Right renal cortex interstitium (tissue), 3 donors: ENCODE measurements at regions not wholly inside any gene's neighbourhood (a gene's known extent, or its start where the extent isn't known, plus 50 kb on each side); places are given as distances from the start of the nearest gene placed in this dataset.

ENCODE experiments used
- DNase-seq, 3 donors: peaks; one replicate each; pipeline ENCODE4 v3.0.0-alpha.2; 2013; ENCODE audit warnings: low read depth in 3 of 3, low spot score in 2 of 3

DNA sequence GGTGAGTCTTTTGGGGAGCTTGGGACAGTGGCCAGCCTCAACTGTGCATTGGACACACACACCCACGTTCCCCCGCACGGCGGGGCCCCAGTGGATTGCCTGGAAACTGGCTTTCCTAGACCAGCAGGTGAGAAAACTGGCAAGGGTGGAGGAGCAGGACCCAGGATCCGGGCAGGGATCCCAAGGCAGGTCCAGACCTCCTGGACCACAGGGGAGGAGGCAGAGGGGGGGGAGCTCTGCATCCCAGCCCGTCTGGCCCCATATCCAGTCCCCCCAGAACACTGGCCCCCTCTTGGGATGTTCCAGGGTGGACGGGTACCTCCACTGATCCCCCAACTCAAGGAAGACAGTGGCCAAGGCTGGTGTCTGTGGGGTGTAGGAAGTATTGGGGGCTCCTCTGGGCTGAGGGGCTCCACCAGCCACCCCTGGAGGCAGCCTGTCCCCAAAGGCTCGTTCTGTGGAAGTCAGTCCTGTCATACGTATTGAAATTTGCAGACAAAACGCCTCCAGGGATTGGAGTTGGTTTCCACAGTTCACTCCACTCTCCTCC, 89.3 kb upstream of the LINC01488 start:
- no peak for DNase-seq

DNA sequence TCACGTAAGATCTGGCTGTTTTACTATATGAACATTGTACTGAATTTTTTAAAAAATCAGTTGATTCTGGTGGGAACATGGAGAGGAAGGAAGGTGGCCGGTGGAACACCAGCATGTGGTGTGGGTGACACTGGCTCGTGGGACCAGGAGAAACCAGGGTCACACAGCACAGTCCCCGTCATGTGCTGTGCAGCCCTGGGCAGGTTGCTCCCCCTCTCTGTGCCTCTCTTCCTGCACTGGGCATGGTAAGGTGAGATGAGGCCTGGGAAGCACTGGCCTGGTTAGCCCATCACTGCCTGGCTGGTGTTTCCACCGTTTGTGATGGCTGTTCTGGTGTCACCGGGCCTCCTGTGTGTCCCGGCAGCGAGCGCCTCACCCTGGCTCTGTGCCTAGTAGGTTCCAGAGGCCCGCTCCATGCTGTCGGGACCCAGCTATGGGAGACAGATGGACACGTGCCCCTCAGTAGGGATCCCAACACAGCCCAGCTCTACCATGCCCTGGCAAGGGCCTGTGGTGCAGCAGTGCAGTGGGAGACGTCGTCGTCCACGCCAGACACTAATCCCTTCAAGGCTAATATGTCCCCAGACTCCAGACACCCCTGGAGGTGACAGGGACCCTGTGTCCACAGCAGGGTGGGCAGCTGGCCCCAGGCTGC, 88.2 kb upstream of the LINC01488 start:
- no peak for DNase-seq

DNA sequence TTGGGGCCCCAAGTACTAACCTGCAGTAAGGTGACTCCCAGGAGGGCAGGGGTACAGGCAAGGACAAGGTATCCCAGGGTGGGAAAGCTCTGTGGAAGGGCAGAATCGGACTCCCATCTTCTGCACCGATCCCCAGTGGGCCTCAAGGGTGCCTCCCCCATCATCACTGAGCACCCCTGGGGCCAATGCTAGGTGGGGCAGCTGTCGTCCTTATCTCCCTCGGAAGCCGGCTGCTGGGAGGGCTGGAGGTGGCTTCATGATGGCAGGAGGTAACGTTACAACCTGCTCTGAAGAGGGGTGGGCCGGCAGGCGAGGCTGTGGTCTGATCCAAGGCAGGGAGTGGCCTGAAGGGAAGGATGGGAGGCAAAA, 87.6 kb upstream of the LINC01488 start:
- no peak for DNase-seq

GRCh38 chr11:69394234-69394868, 87.1 kb upstream of the LINC01488 start:
- no peak for DNase-seq

DNA sequence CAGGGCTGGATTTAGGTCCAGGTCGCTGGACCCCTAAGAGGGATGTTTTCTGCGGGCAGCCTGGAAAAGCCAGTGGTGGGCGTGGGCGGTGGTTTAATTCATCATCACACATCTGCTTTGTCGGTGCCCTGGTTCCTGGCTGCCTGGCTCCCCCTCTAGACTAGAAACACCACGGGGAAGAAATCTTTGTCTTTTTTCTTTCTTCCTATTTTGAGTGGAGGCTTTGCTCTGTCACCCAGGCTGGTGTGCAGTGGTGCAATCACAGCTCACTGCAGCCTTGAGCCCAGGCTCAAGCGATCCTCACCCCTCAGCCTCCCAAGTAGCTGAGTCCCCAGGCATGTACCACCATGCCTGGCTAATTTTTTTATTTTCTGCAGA, 86.6 kb upstream of the LINC01488 start:
- DNase-seq: no peak

DNA sequence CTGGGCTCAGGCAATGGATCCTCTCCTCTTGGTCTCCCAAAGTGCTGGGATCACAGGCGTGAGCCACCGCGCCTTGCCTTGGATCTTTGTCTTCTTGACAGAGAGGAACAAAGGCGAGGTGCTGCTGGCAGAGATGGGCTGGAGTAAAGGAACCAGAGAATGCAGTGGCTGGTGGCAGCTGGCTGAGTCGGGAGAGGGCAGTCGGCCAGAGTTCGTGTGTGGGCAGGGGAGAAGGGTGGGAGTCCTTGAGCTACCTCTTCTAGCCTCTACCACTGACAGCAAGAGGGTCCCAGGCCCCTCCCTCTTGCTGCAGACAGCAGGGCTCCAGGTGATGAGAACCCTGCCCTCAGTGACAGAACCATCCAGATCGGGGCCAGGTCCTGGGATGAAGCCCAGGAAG, 86.2 kb upstream of the LINC01488 start:
- no peak for DNase-seq

- no peak for DNase-seq
Measured at GRCh38 chr11:69396051-69396947, 85.2 kb upstream of the LINC01488 start.

GRCh38 chr11:69396948-69397307, 84.5 kb upstream of the LINC01488 start:
- no peak for DNase-seq

DNA sequence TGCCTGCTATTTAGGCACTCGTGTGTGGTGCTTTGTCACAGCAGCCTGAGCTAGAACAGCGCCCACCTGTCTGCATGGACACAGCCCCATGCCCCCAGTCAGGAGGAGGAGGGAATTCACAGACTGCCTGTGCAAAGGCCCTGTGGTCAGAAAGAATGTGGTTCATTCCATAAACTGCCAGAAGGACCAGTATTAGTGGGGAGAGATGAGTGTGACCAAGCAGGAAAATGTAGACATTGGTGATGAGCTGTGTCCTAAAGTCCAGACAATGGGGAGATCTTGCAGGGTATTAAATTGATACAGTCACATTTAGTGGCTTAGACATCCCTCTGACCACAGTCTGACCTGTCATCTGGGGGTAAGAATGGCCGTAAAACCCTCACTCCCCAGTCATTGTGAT, 83.7 kb upstream of the LINC01488 start:
- DNase-seq: no peak

- no peak for DNase-seq
Measured at GRCh38 chr11:69398529-69399492, 82.7 kb upstream of the LINC01488 start.

DNA sequence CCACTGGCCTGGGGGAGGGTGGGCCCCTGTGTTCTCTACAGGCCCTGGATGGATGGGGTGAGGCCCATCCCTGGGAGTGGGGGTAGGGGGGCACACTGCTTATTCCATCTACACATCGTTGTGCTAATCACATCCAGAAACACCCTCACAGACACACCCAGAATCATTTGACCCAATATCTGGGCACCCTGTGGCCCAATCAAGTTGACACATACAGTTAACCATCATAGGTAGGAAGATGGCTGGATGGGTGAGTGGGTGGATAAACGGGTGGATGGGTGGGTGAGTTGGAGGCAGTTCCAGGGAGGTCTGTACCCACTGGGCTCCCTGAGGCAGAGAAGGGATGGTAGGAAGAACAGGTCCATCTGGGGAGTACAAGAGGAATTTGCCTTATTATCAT, 81.3 kb upstream of the LINC01488 start:
- DNase-seq: no peak

GRCh38 chr11:69400771-69401590, 80.5 kb upstream of the LINC01488 start:
- DNase-seq: no peak

GRCh38 chr11:69401715-69402114, 79.7 kb upstream of the LINC01488 start:
- no peak for DNase-seq

DNA sequence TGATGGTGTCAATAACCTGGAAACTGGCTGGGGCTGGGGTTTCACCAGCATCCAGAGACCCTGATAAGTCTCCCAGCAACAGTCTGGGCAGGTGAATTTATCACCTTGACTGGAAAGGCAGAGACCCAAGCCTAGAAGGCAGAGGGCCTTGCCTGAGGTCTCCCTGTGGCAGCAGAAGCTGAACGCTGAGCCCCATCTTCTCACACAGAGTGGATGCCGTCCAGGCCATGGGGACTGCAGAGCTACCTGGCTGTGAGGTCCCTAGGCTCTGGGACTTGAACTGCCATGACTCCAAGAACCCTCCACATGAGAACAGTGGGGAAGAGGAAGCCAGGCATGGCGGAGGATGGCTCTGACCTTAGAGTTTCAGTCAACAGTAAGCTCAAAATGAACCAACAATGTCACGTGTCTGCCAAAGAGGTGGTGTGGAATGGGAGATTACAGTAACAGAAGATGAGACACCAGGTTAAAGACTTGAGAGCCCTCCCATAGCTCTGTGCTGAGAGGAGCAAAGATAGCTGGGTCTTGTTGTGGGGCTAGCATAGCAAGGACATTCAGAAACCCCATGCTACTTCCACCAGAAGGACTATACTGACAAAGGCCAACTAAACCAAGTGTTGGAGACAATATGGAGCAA, 79.1 kb upstream of the LINC01488 start:
- no peak for DNase-seq

GRCh38 chr11:69403556-69404215, 77.8 kb upstream of the LINC01488 start:
- DNase-seq: no peak

GRCh38 chr11:69406060-69406459, 75.4 kb upstream of the LINC01488 start:
- no peak for DNase-seq

- no peak for DNase-seq
Measured at GRCh38 chr11:69409812-69410645, 71.4 kb upstream of the LINC01488 start.
